Spleen (tissue), 3 donors: ENCODE measurements at regions not wholly inside any gene's neighbourhood (a gene's known extent, or its start where the extent isn't known, plus 50 kb on each side); places are given as distances from the start of the nearest gene placed in this dataset.

Experiments used
- POLR2A ChIP-seq, 3 donors: fragments of 450-650 bp; IDR thresholded peaks; one replicate each; pipeline ENCODE4 v1.5.1; 2017; ENCODE audit warnings: antibody characterized with exemption in 3 of 3, mild to moderate bottlenecking in 1 of 3
- POLR2AphosphoS5 ChIP-seq, 3 donors: sonication (generic); formaldehyde crosslinking; IDR thresholded peaks; one replicate each; pipeline ENCODE4 v1.5.1; 2017; ENCODE audit warnings: antibody characterized with exemption in 3 of 3

GRCh38 chr14:101219896-101220703 lies 316.6 kb upstream of the RTL1 start:
- TF ChIP-seq POLR2A (IDR thresholded peaks at IDR 0.05), result no peak
- no peak for TF ChIP-seq POLR2AphosphoS5 (IDR thresholded peaks at IDR 0.05)
